ENCODE measurements at regions not wholly inside any gene's neighbourhood (a gene's known extent, or its start where the extent isn't known, plus 50 kb on each side); places are given as distances from the start of the nearest gene placed in this dataset.

- CTCF ChIA-PET = no interaction called here
- POLR2A ChIA-PET = no interaction called here
- no peaks in the 10 kb centered on the region for H3K79me2 ChIP-seq (ENCODE audit: control insufficient read depth, insufficient read depth, low read length)
- SMC1A ChIA-PET (ENCODE audit: uncharacterized antibody, unreplicated experiment) = no interaction called here
- intact Hi-C loops (cut with micrococcal nuclease; ENCODE audit: unreplicated experiment) (no loop called here), in situ Hi-C loops (cut with MboI) (no loop called here)
- no TSS peak for BruUV-seq (replicated peaks)
- H3K9me3 ChIP-seq (replicated peaks; ENCODE audit: control insufficient read depth, insufficient read depth, low read length) = no peaks in the 10 kb centered on the region
- no peak overlapping the region for H2AFZ ChIP-seq (ENCODE audit: control insufficient read depth, low read depth, low read length)
- no peak overlapping the region for H3K4me3 ChIP-seq
- H3K9ac ChIP-seq (ENCODE audit: control insufficient read depth, insufficient read depth, low read length) = no peak overlapping the region
- H3K36me3 ChIP-seq (ENCODE audit: control insufficient read depth in 2 of 2, insufficient read depth in 2 of 2, low read length in 1 of 2) = no peaks in the 10 kb centered on the region
- no peaks in the 10 kb centered on the region for H3K4me1 ChIP-seq (ENCODE audit: control insufficient read depth, insufficient read depth, low read length)
- TF ChIP-seq ZNF217 (IDR thresholded peaks at IDR 0.05) (no peak), ASH2L (IDR thresholded peaks at IDR 0.05; ENCODE audit: borderline replicate concordance, low read depth) (no peak), ZNF687 (IDR thresholded peaks at IDR 0.05) (no peak), RAD51 (IDR thresholded peaks at IDR 0.05) (no peak), KDM1A (IDR thresholded peaks at IDR 0.05; ENCODE audit: borderline replicate concordance) (no peak), CEBPZ (IDR thresholded peaks at IDR 0.05; ENCODE audit: low read depth, low read length) (no peak), NRF1 (conservative IDR thresholded peaks at IDR 0.05; ENCODE audit: low read depth, low read length) (no peak), SMARCA5 (IDR thresholded peaks at IDR 0.05) (no peak), ESRRA (IDR thresholded peaks at IDR 0.05; ENCODE audit: low read length) (no peak), STAT3 (IDR thresholded peaks at IDR 0.05; ENCODE audit: low read depth, low read length) (no peak), IKZF1 (conservative IDR thresholded peaks at IDR 0.05) (no peak), JUNB (IDR thresholded peaks at IDR 0.05) (no peak), SIN3A (IDR thresholded peaks at IDR 0.05; ENCODE audit: low read depth, low read length) (no peak), ZSCAN29 (IDR thresholded peaks at IDR 0.05) (no peak), JUND (IDR thresholded peaks at IDR 0.05; ENCODE audit: low read depth, low read length) (no peak), TCF3 (IDR thresholded peaks at IDR 0.05; ENCODE audit: borderline replicate concordance, insufficient read depth, low read depth, low read length) (no peak), CBX5 (IDR thresholded peaks at IDR 0.05; ENCODE audit: low read depth) (no peak)
- TF ChIP-seq, protein P1, sequence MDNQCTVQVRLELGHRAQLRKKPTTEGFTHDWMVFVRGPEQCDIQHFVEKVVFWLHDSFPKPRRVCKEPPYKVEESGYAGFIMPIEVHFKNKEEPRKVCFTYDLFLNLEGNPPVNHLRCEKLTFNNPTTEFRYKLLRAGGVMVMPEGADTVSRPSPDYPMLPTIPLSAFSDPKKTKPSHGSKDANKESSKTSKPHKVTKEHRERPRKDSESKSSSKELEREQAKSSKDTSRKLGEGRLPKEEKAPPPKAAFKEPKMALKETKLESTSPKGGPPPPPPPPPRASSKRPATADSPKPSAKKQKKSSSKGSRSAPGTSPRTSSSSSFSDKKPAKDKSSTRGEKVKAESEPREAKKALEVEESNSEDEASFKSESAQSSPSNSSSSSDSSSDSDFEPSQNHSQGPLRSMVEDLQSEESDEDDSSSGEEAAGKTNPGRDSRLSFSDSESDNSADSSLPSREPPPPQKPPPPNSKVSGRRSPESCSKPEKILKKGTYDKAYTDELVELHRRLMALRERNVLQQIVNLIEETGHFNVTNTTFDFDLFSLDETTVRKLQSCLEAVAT (IDR thresholded peaks at IDR 0.05) = no peak
- H3K27ac ChIP-seq (ENCODE audit: control insufficient read depth, insufficient read depth) = no peak overlapping the region
- RAD21 ChIA-PET (ENCODE audit: unreplicated experiment) = no interaction called here
- no peaks in the 10 kb centered on the region for H4K20me1 ChIP-seq (ENCODE audit: control insufficient read depth, insufficient read depth)
- DNase-seq (ENCODE audit: low read depth, low spot score) (no peak), ATAC-seq (no peak), FAIRE-seq (no peak)
- no peaks in the 10 kb centered on the region for H3K27me3 ChIP-seq (replicated peaks in 1 of 2; ENCODE audit: control insufficient read depth in 2 of 2, insufficient read depth in 2 of 2, low read length in 1 of 2)
- WGBS (ENCODE audit: insufficient coverage, insufficient replicate concordance, low lambda C conversion rate, missing lambda C conversion rate) = 29% methylated on average over 1 of the region's 1 CpG
- H3K4me2 ChIP-seq (ENCODE audit: control insufficient read depth, insufficient read depth) = no peak overlapping the region
Observed at GRCh38 chr4:158098802-158099201, 74.0 kb downstream of the GASK1B start.
